Heart left ventricle (tissue), 13 donors: ENCODE measurements at regions not wholly inside any gene's neighbourhood (a gene's known extent, or its start where the extent isn't known, plus 50 kb on each side); places are given as distances from the start of the nearest gene placed in this dataset.

ENCODE experiments used
- POLR2A ChIP-seq, 2 donors: fragments of 450-650 bp; IDR thresholded peaks; one replicate each; pipeline ENCODE4 v1.6.1; 2017; ENCODE audit warnings: antibody characterized with exemption in 2 of 2, mild to moderate bottlenecking in 2 of 2, moderate library complexity in 2 of 2
- TF ChIP-seq, protein P1 (sequence below), 12 donors: fragments of 200-600 bp; sonication (generic) in 4 of 12; IDR thresholded peaks; one replicate each; pipeline versions ENCODE4 v1.5.0 to v1.8.0; 2018 to 2022; ENCODE audit warnings: antibody characterized with exemption in 12 of 12, mild to moderate bottlenecking in 5 of 12
- donor health status: ischemic (EF 13 %, LVEDD 7.1; RV severe dilation, severe dysfunction).
- donor health status: DM: no; HTN: yes; CAD: no.
- donor health status: DM: no; HTN: no; CAD: no.
- donor health status: ischemic (EF 25% LVEDD 6.9; RV normal size, moderate dysfunction).
- donor health status: ischemic (EF 25% LVEDD 5.7; RV mildly dilated, moderate dysfunction).
- donor health status: ischemic (EF 35%, LVEDD 5.7; RV mildly dilated, moderate dysfunction).
- donor health status: nonischemic (EF 11% LVEDD 7.7; RV severe dilation, severe dysfunction).
- donor health status: DM: yes; HTN: yes; CAD: no.
- donor health status: PGD.
- donor health status: ischemic (EF 29% LVEDD 5.4; RV normal size, mild dysfunction).
- donor health status: nonischemic (EF 23%, LVEDD 6.1; RV moderate dilation, normal function).

GRCh38 chr17:27158382-27158781 lies 135.5 kb upstream of the WSB1 start:
- no peak for TF ChIP-seq POLR2A (IDR thresholded peaks at IDR 0.05)
- TF ChIP-seq, protein P1, sequence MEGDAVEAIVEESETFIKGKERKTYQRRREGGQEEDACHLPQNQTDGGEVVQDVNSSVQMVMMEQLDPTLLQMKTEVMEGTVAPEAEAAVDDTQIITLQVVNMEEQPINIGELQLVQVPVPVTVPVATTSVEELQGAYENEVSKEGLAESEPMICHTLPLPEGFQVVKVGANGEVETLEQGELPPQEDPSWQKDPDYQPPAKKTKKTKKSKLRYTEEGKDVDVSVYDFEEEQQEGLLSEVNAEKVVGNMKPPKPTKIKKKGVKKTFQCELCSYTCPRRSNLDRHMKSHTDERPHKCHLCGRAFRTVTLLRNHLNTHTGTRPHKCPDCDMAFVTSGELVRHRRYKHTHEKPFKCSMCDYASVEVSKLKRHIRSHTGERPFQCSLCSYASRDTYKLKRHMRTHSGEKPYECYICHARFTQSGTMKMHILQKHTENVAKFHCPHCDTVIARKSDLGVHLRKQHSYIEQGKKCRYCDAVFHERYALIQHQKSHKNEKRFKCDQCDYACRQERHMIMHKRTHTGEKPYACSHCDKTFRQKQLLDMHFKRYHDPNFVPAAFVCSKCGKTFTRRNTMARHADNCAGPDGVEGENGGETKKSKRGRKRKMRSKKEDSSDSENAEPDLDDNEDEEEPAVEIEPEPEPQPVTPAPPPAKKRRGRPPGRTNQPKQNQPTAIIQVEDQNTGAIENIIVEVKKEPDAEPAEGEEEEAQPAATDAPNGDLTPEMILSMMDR (IDR thresholded peaks at IDR 0.05), result no peak
